Naive thymus-derived CD4-positive, alpha-beta T cell (primary cell): ENCODE measurements at regions not wholly inside any gene's neighbourhood (a gene's known extent, or its start where the extent isn't known, plus 50 kb on each side); places are given as distances from the start of the nearest gene placed in this dataset.

Experiments
- ATAC-seq: fragments of 150-1000 bp; cut with Tn5 transposase; 2 replicates; pipeline ENCODE4 v1.10.0; 2021; ENCODE audit warnings: mild to moderate bottlenecking, moderate library complexity
- CTCF ChIA-PET: fragments of 350-600 bp; sonication (Branson Sonifier 250); formaldehyde crosslinking; loops from one replicate; lab custom pipeline; 2021; ENCODE audit warnings: antibody characterized with exemption; lab: Charles Lee
- POLR2A ChIA-PET: fragments of 350-600 bp; sonication (Branson Sonifier 250); formaldehyde crosslinking; loops from one replicate; lab custom pipeline; 2021; ENCODE audit warnings: antibody characterized with exemption, inconsistent platforms; lab: Charles Lee
- DNase-seq, 9 donors: peaks; one replicate each; pipeline versions ENCODE4 v3.0.0 to v3.0.0-alpha.2; 2020 to 2022; ENCODE audit warnings: mixed read lengths in 1 of 9
- H3K27ac ChIP-seq: one replicate; pipeline ENCODE4 v1.7.0; 2013; ENCODE audit warnings: mild to moderate bottlenecking, low read depth, low read length, moderate library complexity
- H3K27me3 ChIP-seq, 2 donors: one replicate each; pipeline ENCODE4 v1.7.0; 2013; ENCODE audit warnings: low read length in 2 of 2, mild to moderate bottlenecking in 2 of 2, moderate library complexity in 2 of 2; ENCODE audit not compliant: control insufficient read depth in 2 of 2, insufficient read depth in 2 of 2
- H3K36me3 ChIP-seq, 3 experiments: 1 replicate in 2 of 3; 2 replicates in 1 of 3; pipeline ENCODE4 v1.7.0; 2013; ENCODE audit warnings: low read length in 3 of 3, mild to moderate bottlenecking in 3 of 3, moderate library complexity in 1 of 3; ENCODE audit not compliant: insufficient read depth in 3 of 3, control insufficient read depth in 2 of 3
- H3K4me1 ChIP-seq, 2 donors: one replicate each; pipeline ENCODE4 v1.7.0; 2013; ENCODE audit warnings: low read length in 2 of 2, mild to moderate bottlenecking in 2 of 2, moderate library complexity in 1 of 2; ENCODE audit not compliant: control insufficient read depth in 2 of 2, insufficient read depth in 2 of 2
- H3K4me3 ChIP-seq: 2 replicates; pipeline ENCODE4 v1.7.0; 2013; ENCODE audit warnings: mild to moderate bottlenecking, low read length
- H3K9me3 ChIP-seq, 3 experiments: 1 replicate in 2 of 3; 2 replicates in 1 of 3; pipeline ENCODE4 v1.7.0; 2013; ENCODE audit warnings: low read length in 3 of 3; ENCODE audit not compliant: control insufficient read depth in 2 of 3
- H3K27ac Mint-ChIP-seq, 9 donors: one replicate each; pipeline ENCODE4 v1.8.0; 2020 to 2022; ENCODE audit warnings: mixed read lengths in 9 of 9, mild to moderate bottlenecking in 8 of 9, moderate library complexity in 5 of 9, inconsistent platforms in 2 of 9
- H3K27me3 Mint-ChIP-seq, 5 donors: one replicate each; pipeline ENCODE4 v1.8.0; 2021 to 2022; ENCODE audit warnings: mixed read lengths in 5 of 5, mild to moderate bottlenecking in 1 of 5
- H3K36me3 Mint-ChIP-seq, 5 donors: one replicate each; pipeline ENCODE4 v1.8.0; 2020 to 2022; ENCODE audit warnings: mixed read lengths in 5 of 5, mild to moderate bottlenecking in 3 of 5, inconsistent platforms in 1 of 5
- H3K4me1 Mint-ChIP-seq, 7 donors: one replicate each; pipeline ENCODE4 v1.8.0; 2020 to 2022; ENCODE audit warnings: mixed read lengths in 7 of 7, mild to moderate bottlenecking in 3 of 7, inconsistent platforms in 1 of 7
- H3K4me3 Mint-ChIP-seq, 10 donors: one replicate each; pipeline ENCODE4 v1.8.0; 2020 to 2022; ENCODE audit warnings: mild to moderate bottlenecking in 10 of 10, mixed read lengths in 10 of 10, moderate library complexity in 6 of 10, inconsistent platforms in 2 of 10
- H3K9me3 Mint-ChIP-seq, 11 donors: one replicate each; pipeline ENCODE4 v1.8.0; 2020 to 2022; ENCODE audit warnings: mixed read lengths in 11 of 11, mild to moderate bottlenecking in 4 of 11, inconsistent platforms in 1 of 11, moderate library complexity in 1 of 11
- intact Hi-C, 2 donors: fragments of 100-400 bp; cut with micrococcal nuclease; formaldehyde crosslinking; loops; one replicate each; pipeline ENCODE4 v1.15.1; 2023

GRCh38 chr3:8336456-8336855, 165.2 kb upstream of the LMCD1 start:
- intact Hi-C loops: loop anchor here in 1 of 2 donors (2.0 kb wide), 1 partner anchor 20 kb away; no protein-coding TSS in a partner anchor
- H3K27me3 Mint-ChIP-seq: peaks cover 0 to 6% (median 0%) of the 10 kb centered on the region in 5 donors
- CTCF ChIA-PET: interaction anchor here (0.7 kb wide), 1 partner anchor 12 kb away, joined by 3 read pairs; no protein-coding TSS in a partner anchor
- H3K4me1 Mint-ChIP-seq: peaks cover 0 to 23% (median 3%) of the 10 kb centered on the region in 7 donors
- H3K36me3 Mint-ChIP-seq: no peaks in the 10 kb centered on the region
- DNase-seq (no peak), ATAC-seq (no peak)
- Histone ChIP-seq H3K27me3 (no peaks in the 10 kb centered on the region), H3K4me1 (no peaks in the 10 kb centered on the region), H3K9me3 (no peaks in the 10 kb centered on the region), H3K36me3 (no peaks in the 10 kb centered on the region), H3K27ac (no peak overlapping the region), H3K4me3 (no peak overlapping the region)
- H3K9me3 Mint-ChIP-seq: peaks cover 0 to 2% (median 0%) of the 10 kb centered on the region in 11 donors
- POLR2A ChIA-PET: interaction anchor here (1.5 kb wide), 1 partner anchor 15 kb away, joined by 3 read pairs; no protein-coding TSS in a partner anchor
- H3K4me3 Mint-ChIP-seq: no peak overlapping the region
- no peak overlapping the region for H3K27ac Mint-ChIP-seq

- no peak overlapping the region for H3K4me3 ChIP-seq
- H3K36me3 ChIP-seq: no peaks in the 10 kb centered on the region
- H3K36me3 Mint-ChIP-seq: no peaks in the 10 kb centered on the region
- H3K9me3 ChIP-seq: no peaks in the 10 kb centered on the region
- ChIA-PET POLR2A (no interaction called here), CTCF (interaction anchor here (1.5 kb wide), 1 partner anchor 12 kb away, joined by 4 read pairs; no protein-coding TSS in a partner anchor)
- H3K4me1 ChIP-seq: no peaks in the 10 kb centered on the region
- intact Hi-C loops: no loop called here
- H3K27ac Mint-ChIP-seq: no peak overlapping the region
- H3K27me3 ChIP-seq: no peaks in the 10 kb centered on the region
- ATAC-seq (no peak), DNase-seq (no peak)
- peaks cover 0 to 26% (median 3%) of the 10 kb centered on the region in 7 donors for H3K4me1 Mint-ChIP-seq
- H3K4me3 Mint-ChIP-seq: no peak overlapping the region
- peaks cover 0 to 3% (median 0%) of the 10 kb centered on the region in 11 donors for H3K9me3 Mint-ChIP-seq
- no peak overlapping the region for H3K27ac ChIP-seq
- peaks cover 0 to 2% (median 0%) of the 10 kb centered on the region in 5 donors for H3K27me3 Mint-ChIP-seq
These were observed 163.2 kb upstream of the LMCD1 start for GRCh38 chr3:8338424-8338823.

- POLR2A ChIA-PET: no interaction called here
- intact Hi-C loops: no loop called here
- no peak overlapping the region for H3K4me3 Mint-ChIP-seq
- H3K9me3 Mint-ChIP-seq: peaks cover 0 to 29% (median 16%) of the 10 kb centered on the region in 11 donors
- peaks cover 0 to 11% (median 0%) of the 10 kb centered on the region in 5 donors for H3K36me3 Mint-ChIP-seq
- no peak overlapping the region for H3K27ac Mint-ChIP-seq
- Histone ChIP-seq H3K27ac (no peak overlapping the region), H3K36me3 (no peaks in the 10 kb centered on the region), H3K4me1 (no peaks in the 10 kb centered on the region), H3K27me3 (no peaks in the 10 kb centered on the region), H3K4me3 (no peak overlapping the region), H3K9me3 (peaks cover 0 to 12% (median 0%) of the 10 kb centered on the region in 3 experiments)
- CTCF ChIA-PET: no interaction called here
- DNase-seq (no peak), ATAC-seq (no peak)
- peaks cover 0 to 10% (median 0%) of the 10 kb centered on the region in 5 donors for H3K27me3 Mint-ChIP-seq
- H3K4me1 Mint-ChIP-seq: peaks cover 0 to 20% (median 2%) of the 10 kb centered on the region in 7 donors
These were observed 159.8 kb upstream of the LMCD1 start for GRCh38 chr3:8341821-8342247.

- peaks cover 0 to 12% (median 0%) of the 10 kb centered on the region in 3 experiments for H3K9me3 ChIP-seq
- intact Hi-C loops: no loop called here
- ChIA-PET POLR2A (no interaction called here), CTCF (no interaction called here)
- peaks cover 0 to 11% (median under 1%) of the 10 kb centered on the region in 5 donors for H3K36me3 Mint-ChIP-seq
- ATAC-seq (no peak), DNase-seq (no peak)
- H3K36me3 ChIP-seq: no peaks in the 10 kb centered on the region
- H3K27me3 Mint-ChIP-seq: peaks cover 0 to 10% (median 0%) of the 10 kb centered on the region in 5 donors
- no peak overlapping the region for H3K27ac Mint-ChIP-seq
- H3K4me1 ChIP-seq: no peaks in the 10 kb centered on the region
- no peak overlapping the region for H3K4me3 Mint-ChIP-seq
- H3K4me1 Mint-ChIP-seq: peaks cover 0 to 20% (median 0%) of the 10 kb centered on the region in 7 donors
- no peak overlapping the region for H3K27ac ChIP-seq
- no peaks in the 10 kb centered on the region for H3K27me3 ChIP-seq
- H3K9me3 Mint-ChIP-seq: peaks cover 0 to 32% (median 16%) of the 10 kb centered on the region in 11 donors
- no peak overlapping the region for H3K4me3 ChIP-seq
These were observed 158.6 kb upstream of the LMCD1 start for GRCh38 chr3:8343058-8343457.

- Mint-ChIP-seq H3K9me3 (peaks cover 0 to 39% (median 17%) of the 10 kb centered on the region in 11 donors), H3K4me1 (peaks cover 0 to 13% (median 2%) of the 10 kb centered on the region in 7 donors), H3K4me3 (no peak overlapping the region), H3K36me3 (peaks cover 0 to 11% (median 3%) of the 10 kb centered on the region in 5 donors), H3K27ac (no peak overlapping the region), H3K27me3 (peaks cover 0 to 7% (median 0%) of the 10 kb centered on the region in 5 donors)
- Histone ChIP-seq H3K4me1 (no peaks in the 10 kb centered on the region), H3K9me3 (peaks cover 0 to 12% (median 0%) of the 10 kb centered on the region in 3 experiments), H3K36me3 (no peaks in the 10 kb centered on the region), H3K4me3 (no peak overlapping the region), H3K27me3 (no peaks in the 10 kb centered on the region), H3K27ac (no peak overlapping the region)
- DNase-seq (no peak), ATAC-seq (no peak)
- intact Hi-C loops: no loop called here
- ChIA-PET POLR2A (interaction anchor here (0.6 kb wide), 1 partner anchor 11 kb away, joined by 3 read pairs; no protein-coding TSS in a partner anchor), CTCF (no interaction called here)
These were observed 156.2 kb upstream of the LMCD1 start for GRCh38 chr3:8345398-8345797.

- Mint-ChIP-seq H3K27me3 (peaks cover 0 to 7% (median 0%) of the 10 kb centered on the region in 5 donors), H3K9me3 (peaks cover 0 to 40% (median 18%) of the 10 kb centered on the region in 11 donors), H3K36me3 (peaks cover 0 to 11% (median 3%) of the 10 kb centered on the region in 5 donors), H3K4me3 (no peak overlapping the region), H3K4me1 (peaks cover 0 to 22% (median 7%) of the 10 kb centered on the region in 7 donors), H3K27ac (no peak overlapping the region)
- intact Hi-C loops: no loop called here
- ChIA-PET CTCF (interaction anchor here (1.1 kb wide), 1 partner anchor 11 kb away, joined by 3 read pairs; no protein-coding TSS in a partner anchor), POLR2A (interaction anchor here (1.1 kb wide), 1 partner anchor 10 kb away, joined by 4 read pairs; no protein-coding TSS in a partner anchor)
- Histone ChIP-seq H3K9me3 (peaks cover 0 to 12% (median 0%) of the 10 kb centered on the region in 3 experiments), H3K4me1 (no peaks in the 10 kb centered on the region), H3K27me3 (no peaks in the 10 kb centered on the region), H3K36me3 (no peaks in the 10 kb centered on the region), H3K4me3 (no peak overlapping the region), H3K27ac (no peak overlapping the region)
- no peak for ATAC-seq
- DNase-seq: no peak
These were observed 153.5 kb upstream of the LMCD1 start for GRCh38 chr3:8348076-8348475.
